Kidney (tissue), 13 donors: ENCODE measurements at regions not wholly inside any gene's neighbourhood (a gene's known extent, or its start where the extent isn't known, plus 50 kb on each side); places are given as distances from the start of the nearest gene placed in this dataset.

Experiments
- DNase-seq, 5 donors: peaks; one replicate each; pipeline ENCODE4 v3.0.0-alpha.2; 2013 to 2020
- FAIRE-seq: peaks from 2 replicates; lab custom pipeline; 2012; peaks lifted over from hg19 to GRCh38; lab: Jason Lieb, UNC
- H3K27ac ChIP-seq, 2 donors: one replicate each; pipeline ENCODE4 v1.7.0; 2013; ENCODE audit warnings: low read depth in 2 of 2, low read length in 2 of 2, inconsistent platforms in 1 of 2
- H3K27me3 ChIP-seq: one replicate; pipeline ENCODE4 v1.7.1; 2013; ENCODE audit warnings: low read length, inconsistent platforms; ENCODE audit not compliant: control insufficient read depth, insufficient read depth
- H3K36me3 ChIP-seq, 3 donors: one replicate each; pipeline versions ENCODE4 v1.7.0 to v1.7.1; 2013; ENCODE audit warnings: low read length in 3 of 3, control low read depth in 1 of 3, inconsistent platforms in 1 of 3; ENCODE audit not compliant: insufficient read depth in 3 of 3, control insufficient read depth in 2 of 3
- H3K4me1 ChIP-seq, 3 donors: one replicate each; pipeline versions ENCODE4 v1.7.0 to v1.7.1; 2013; ENCODE audit warnings: low read length in 3 of 3, inconsistent platforms in 1 of 3, low read depth in 1 of 3; ENCODE audit not compliant: control insufficient read depth in 2 of 3, insufficient read depth in 2 of 3
- H3K4me3 ChIP-seq, 3 donors: one replicate each; pipeline versions ENCODE4 v1.7.0 to v1.8.1; 2013; ENCODE audit warnings: low read length in 3 of 3, control low read depth in 1 of 3, inconsistent platforms in 1 of 3
- H3K9ac ChIP-seq, 3 donors: one replicate each; pipeline versions ENCODE4 v1.7.0 to v1.7.1; 2013; ENCODE audit warnings: low read length in 3 of 3, control low read depth in 1 of 3, inconsistent platforms in 1 of 3
- H3K9me3 ChIP-seq, 3 donors: one replicate each; pipeline versions ENCODE4 v1.7.0 to v1.7.1; 2013; ENCODE audit warnings: low read length in 3 of 3, control low read depth in 1 of 3, inconsistent platforms in 1 of 3; ENCODE audit not compliant: control insufficient read depth in 2 of 3, insufficient read depth in 1 of 3
- intact Hi-C: fragments of 100-400 bp; cut with DNase I; formaldehyde crosslinking; loops from one replicate; pipeline ENCODE4 v1.11.1; 2022
- TF ChIP-seq, protein P1 (sequence below): IDR thresholded peaks from 3 replicates; pipeline ENCODE4 v1.5.1; 2012; ENCODE audit warnings: mild to moderate bottlenecking, moderate library complexity, borderline replicate concordance; ENCODE audit not compliant: insufficient read depth; ENCODE audit errors: extremely low read depth
- donor health status: control.
- donor health status: control.
- donor health status: control.
- donor health status: control.
- donor health status: control.
- donor health status: DM: yes; HTN: yes; CAD: no.
- donor health status: Normal renal cell carcinoma (clear cell type).

DNA sequence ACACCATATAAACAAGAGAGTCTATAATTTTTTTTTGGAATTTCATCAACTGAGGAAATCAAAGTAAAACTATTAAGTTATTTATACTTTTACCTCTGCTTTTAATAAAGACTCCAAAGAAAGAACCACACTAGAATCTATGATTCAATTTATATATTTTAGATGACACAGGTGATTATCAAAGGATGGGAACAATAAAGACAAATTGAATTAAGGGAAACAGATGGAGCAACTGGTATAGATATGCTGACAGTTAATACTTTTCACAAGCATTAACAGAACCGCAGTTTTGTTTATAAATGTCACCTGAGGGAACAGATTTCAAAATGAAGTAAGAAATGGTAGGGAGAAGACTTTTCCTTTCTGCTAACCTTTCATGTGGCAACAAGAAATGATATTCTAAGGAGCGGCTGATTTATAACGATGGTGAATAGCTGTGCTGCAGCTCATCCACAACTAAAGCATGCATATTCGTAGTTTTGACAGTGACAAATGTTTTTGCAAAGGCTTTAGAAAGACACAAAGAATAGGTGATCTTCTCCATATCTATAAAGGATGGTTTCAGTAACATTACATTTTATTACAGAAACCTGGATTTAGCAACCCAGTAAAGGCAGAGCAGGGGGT lies 1502.9 kb upstream of the RAG2 start:
- intact Hi-C loops = no loop called here
- Histone ChIP-seq H3K36me3 (no peaks in the 10 kb centered on the region), H3K9me3 (no peaks in the 10 kb centered on the region), H3K4me1 (no peaks in the 10 kb centered on the region), H3K9ac (no peak overlapping the region), H3K27ac (no peak overlapping the region), H3K4me3 (no peak overlapping the region), H3K27me3 (no peaks in the 10 kb centered on the region)
- FAIRE-seq (no peak), DNase-seq (no peak)
- TF ChIP-seq, protein P1, sequence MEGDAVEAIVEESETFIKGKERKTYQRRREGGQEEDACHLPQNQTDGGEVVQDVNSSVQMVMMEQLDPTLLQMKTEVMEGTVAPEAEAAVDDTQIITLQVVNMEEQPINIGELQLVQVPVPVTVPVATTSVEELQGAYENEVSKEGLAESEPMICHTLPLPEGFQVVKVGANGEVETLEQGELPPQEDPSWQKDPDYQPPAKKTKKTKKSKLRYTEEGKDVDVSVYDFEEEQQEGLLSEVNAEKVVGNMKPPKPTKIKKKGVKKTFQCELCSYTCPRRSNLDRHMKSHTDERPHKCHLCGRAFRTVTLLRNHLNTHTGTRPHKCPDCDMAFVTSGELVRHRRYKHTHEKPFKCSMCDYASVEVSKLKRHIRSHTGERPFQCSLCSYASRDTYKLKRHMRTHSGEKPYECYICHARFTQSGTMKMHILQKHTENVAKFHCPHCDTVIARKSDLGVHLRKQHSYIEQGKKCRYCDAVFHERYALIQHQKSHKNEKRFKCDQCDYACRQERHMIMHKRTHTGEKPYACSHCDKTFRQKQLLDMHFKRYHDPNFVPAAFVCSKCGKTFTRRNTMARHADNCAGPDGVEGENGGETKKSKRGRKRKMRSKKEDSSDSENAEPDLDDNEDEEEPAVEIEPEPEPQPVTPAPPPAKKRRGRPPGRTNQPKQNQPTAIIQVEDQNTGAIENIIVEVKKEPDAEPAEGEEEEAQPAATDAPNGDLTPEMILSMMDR = no peak

DNA sequence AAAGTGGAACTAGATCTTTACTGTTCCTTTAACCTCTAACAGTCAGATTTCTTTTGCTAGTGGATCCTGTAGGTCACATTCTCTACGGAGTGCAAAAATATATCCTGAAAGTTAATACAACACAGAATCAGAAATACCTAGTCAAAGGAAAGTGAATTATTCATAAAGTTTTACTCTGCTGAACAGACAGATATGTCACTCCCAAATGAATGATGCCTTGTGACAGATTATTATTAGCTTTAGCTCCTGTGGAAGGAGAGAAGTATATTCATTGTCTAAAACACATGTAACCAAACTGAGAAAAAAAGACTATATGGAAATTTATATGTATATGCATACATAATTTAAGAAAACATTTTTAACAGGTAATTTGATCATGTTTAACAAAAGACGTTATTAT lies 1497.2 kb upstream of the RAG2 start:
- FAIRE-seq (no peak), DNase-seq (no peak)
- Histone ChIP-seq H3K27me3 (no peaks in the 10 kb centered on the region), H3K36me3 (no peaks in the 10 kb centered on the region), H3K4me3 (no peak overlapping the region), H3K9me3 (no peaks in the 10 kb centered on the region), H3K9ac (no peak overlapping the region), H3K4me1 (no peaks in the 10 kb centered on the region), H3K27ac (no peak overlapping the region)
- TF ChIP-seq, protein P1 = no peak
- intact Hi-C loops = no loop called here

DNA sequence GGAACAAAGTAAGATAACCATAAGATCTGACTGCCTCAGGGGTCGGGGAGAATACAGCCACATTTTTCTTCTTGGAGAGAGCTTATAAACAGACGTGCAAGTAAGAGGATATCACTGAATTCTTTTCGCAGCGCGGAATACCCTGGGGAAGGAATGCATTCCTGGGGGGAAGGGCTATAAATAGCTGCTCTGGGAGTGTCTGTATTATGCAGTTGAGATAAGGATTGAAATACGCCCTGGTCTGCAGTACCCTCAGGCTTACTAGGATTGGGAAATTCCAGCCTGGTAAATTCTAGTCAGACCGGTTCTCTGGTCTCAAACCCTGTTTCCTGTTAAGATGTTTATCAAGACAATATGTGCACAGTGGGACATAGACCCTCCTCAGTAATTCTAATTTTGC lies 1491.7 kb upstream of the RAG2 start:
- DNase-seq (no peak), FAIRE-seq (no peak)
- Histone ChIP-seq H3K36me3 (no peaks in the 10 kb centered on the region), H3K27me3 (no peaks in the 10 kb centered on the region), H3K4me3 (no peak overlapping the region), H3K9me3 (no peaks in the 10 kb centered on the region), H3K27ac (no peak overlapping the region), H3K4me1 (no peaks in the 10 kb centered on the region), H3K9ac (no peak overlapping the region)
- TF ChIP-seq, protein P1 = no peak
- intact Hi-C loops = no loop called here

DNA sequence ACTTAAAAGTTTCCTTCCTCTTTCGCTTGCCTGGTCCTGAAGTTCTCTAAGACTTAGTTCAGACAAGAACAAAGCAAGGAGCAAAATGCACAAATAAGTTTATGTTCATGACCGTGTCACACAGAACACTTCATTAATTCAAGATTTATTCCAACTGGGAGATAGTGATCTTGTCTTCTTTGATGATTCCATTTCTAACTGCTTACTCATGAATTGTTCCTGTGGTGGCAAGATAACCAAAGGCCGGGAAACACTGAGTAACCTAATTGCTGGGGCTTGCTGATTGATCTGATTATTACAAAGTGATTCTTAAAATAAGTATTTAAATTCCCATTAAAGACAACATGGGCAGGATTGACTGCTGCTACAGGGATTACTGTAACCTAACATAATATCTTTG lies 1462.9 kb upstream of the RAG2 start:
- Histone ChIP-seq H3K9me3 (no peaks in the 10 kb centered on the region), H3K27ac (no peak overlapping the region), H3K36me3 (no peaks in the 10 kb centered on the region), H3K4me1 (no peaks in the 10 kb centered on the region), H3K4me3 (no peak overlapping the region), H3K27me3 (no peaks in the 10 kb centered on the region), H3K9ac (no peak overlapping the region)
- TF ChIP-seq, protein P1 = no peak
- intact Hi-C loops = no loop called here
- no peak for DNase-seq
- no peak for FAIRE-seq
